GM21576 (cell line): ENCODE measurements at regions not wholly inside any gene's neighbourhood (a gene's known extent, or its start where the extent isn't known, plus 50 kb on each side); places are given as distances from the start of the nearest gene placed in this dataset.

ENCODE experiments used
- ATAC-seq: cut with Tn5 transposase; IDR thresholded peaks from one replicate; pipeline ENCODE4 v1.9.1; 2021; ENCODE audit warnings: mild to moderate bottlenecking, moderate library complexity; ENCODE audit not compliant: unreplicated experiment

- ATAC-seq = no peak
These were observed 383.5 kb downstream of the RASEF start for GRCh38 chr9:82679472-82679871.

- ATAC-seq = no peak
These were observed 382.6 kb downstream of the RASEF start for GRCh38 chr9:82680179-82680935.

GRCh38 chr9:82681809-82682208, 381.1 kb downstream of the RASEF start:
- no peak for ATAC-seq

- ATAC-seq = no peak
These were observed 380.5 kb downstream of the RASEF start for GRCh38 chr9:82682431-82682830.

- ATAC-seq = no peak
These were observed 367.2 kb downstream of the RASEF start for GRCh38 chr9:82695704-82696103.

- ATAC-seq = no peak
These were observed 356.2 kb downstream of the RASEF start for GRCh38 chr9:82706786-82707185.

- no peak for ATAC-seq
These were observed 346.1 kb downstream of the RASEF start for GRCh38 chr9:82716821-82717220.

GRCh38 chr9:82720515-82720914, 342.4 kb downstream of the RASEF start:
- no peak for ATAC-seq

- ATAC-seq = no peak
These were observed 341.3 kb downstream of the RASEF start for GRCh38 chr9:82721593-82721992.

GRCh38 chr9:82722051-82722450, 340.9 kb downstream of the RASEF start:
- ATAC-seq = no peak

GRCh38 chr9:82722561-82722960, 340.4 kb downstream of the RASEF start:
- no peak for ATAC-seq

GRCh38 chr9:82726424-82727276, 336.3 kb downstream of the RASEF start:
- ATAC-seq = no peak

- no peak for ATAC-seq
These were observed 333.8 kb downstream of the RASEF start for GRCh38 chr9:82729141-82729540.

GRCh38 chr9:82729991-82730589, 332.9 kb downstream of the RASEF start:
- ATAC-seq = no peak

- ATAC-seq = no peak
These were observed 330.0 kb downstream of the RASEF start for GRCh38 chr9:82732928-82733327.

GRCh38 chr9:82736126-82736525, 326.8 kb downstream of the RASEF start:
- ATAC-seq = no peak

GRCh38 chr9:82736701-82737100, 326.2 kb downstream of the RASEF start:
- no peak for ATAC-seq

- no peak for ATAC-seq
These were observed 317.0 kb downstream of the RASEF start for GRCh38 chr9:82745919-82746318.

- no peak for ATAC-seq
These were observed 312.5 kb downstream of the RASEF start for GRCh38 chr9:82750411-82750913.

GRCh38 chr9:82757924-82758323, 305.0 kb downstream of the RASEF start:
- ATAC-seq = no peak

GRCh38 chr9:82761027-82761426, 301.9 kb downstream of the RASEF start:
- ATAC-seq = no peak

- ATAC-seq = no peak
These were observed 301.0 kb downstream of the RASEF start for GRCh38 chr9:82761956-82762355.
